ENCODE measurements at regions not wholly inside any gene's neighbourhood (a gene's known extent, or its start where the extent isn't known, plus 50 kb on each side); places are given as distances from the start of the nearest gene placed in this dataset.

GRCh38 chr14:22417914-22418313, 171.1 kb downstream of the DAD1 start:
- TF ChIP-seq CTCF (IDR thresholded peaks at IDR 0.05; ENCODE audit: low read depth, low read length, poor library complexity, severe bottlenecking) (no peak), EZH2phosphoT487 (IDR thresholded peaks at IDR 0.05; ENCODE audit: borderline replicate concordance, low read length) (no peak)

Measured in DOHH2 (cell line).